D721Med (cell line): ENCODE measurements at regions not wholly inside any gene's neighbourhood (a gene's known extent, or its start where the extent isn't known, plus 50 kb on each side); places are given as distances from the start of the nearest gene placed in this dataset.
"Not testable (repeated sequence)": the region's sequence is repeated elsewhere in the genome, so short reads cannot be mapped to it uniquely, and the experiment has no call there.

Source experiments
- DNase-seq: peaks from one replicate; pipeline ENCODE4 v3.0.0; 2011; ENCODE audit warnings: low spot score; ENCODE audit not compliant: insufficient read length
- FAIRE-seq: peaks from 2 replicates; lab custom pipeline; 2011; peaks lifted over from hg19 to GRCh38; lab: Jason Lieb, UNC
- CTCF ChIP-seq: IDR thresholded peaks from 2 replicates; pipeline ENCODE4 v1.5.1; 2012; ENCODE audit warnings: mild to moderate bottlenecking, control low read depth; ENCODE audit not compliant: insufficient read depth; ENCODE audit errors: missing control alignments

GRCh38 chr14:45905672-45906071, 652.7 kb upstream of the MIS18BP1 start:
- TF ChIP-seq CTCF, result no peak
- DNase-seq (no peak), FAIRE-seq (no peak)

- DNase-seq (no peak), FAIRE-seq (no peak)
- no peak for TF ChIP-seq CTCF
Measured at GRCh38 chr14:45904314-45904713, 651.3 kb upstream of the MIS18BP1 start.

GRCh38 chr14:45902241-45902640, 649.2 kb upstream of the MIS18BP1 start:
- FAIRE-seq (no peak), DNase-seq (no peak)
- no peak for TF ChIP-seq CTCF

DNA sequence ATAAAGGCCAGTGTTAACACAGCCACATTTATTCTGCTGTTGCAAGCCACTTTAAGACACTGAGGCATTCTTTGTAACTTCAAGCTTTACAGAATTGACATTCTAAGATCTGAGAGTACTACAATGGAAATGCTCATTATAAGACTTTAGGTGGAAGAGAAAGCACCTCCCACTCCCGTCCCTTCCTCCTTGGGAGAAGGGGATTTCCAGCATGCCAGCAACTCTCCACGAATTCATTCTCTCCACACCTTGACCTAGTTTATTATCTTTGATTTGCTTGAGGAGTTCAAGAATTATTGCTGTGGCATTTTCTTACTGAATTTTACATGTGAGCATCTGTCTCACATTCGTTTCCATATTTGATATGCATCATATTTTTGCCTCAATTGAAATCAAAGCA, 644.4 kb upstream of the MIS18BP1 start:
- FAIRE-seq (no peak), DNase-seq (no peak)
- TF ChIP-seq CTCF, result no peak

DNA sequence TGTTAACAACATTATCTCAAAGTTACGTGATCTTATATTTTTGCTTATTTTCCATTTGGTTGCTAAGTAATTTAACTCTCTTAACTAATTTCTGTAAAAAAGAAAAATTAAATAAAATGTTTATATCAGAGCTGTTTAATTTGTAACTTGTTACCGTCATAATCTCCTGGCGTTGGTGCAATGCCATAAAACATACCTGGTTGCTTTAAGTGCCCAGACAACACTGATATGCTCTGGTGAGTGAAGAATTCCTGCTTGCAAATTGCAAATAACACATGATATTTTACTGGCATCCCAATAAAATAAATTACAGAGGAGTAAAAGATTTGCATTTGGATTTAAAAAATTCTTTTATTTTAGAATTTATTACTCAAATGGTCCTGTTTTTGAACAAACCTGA, 640.1 kb upstream of the MIS18BP1 start:
- DNase-seq (no peak), FAIRE-seq (no peak)
- no peak for TF ChIP-seq CTCF

DNA sequence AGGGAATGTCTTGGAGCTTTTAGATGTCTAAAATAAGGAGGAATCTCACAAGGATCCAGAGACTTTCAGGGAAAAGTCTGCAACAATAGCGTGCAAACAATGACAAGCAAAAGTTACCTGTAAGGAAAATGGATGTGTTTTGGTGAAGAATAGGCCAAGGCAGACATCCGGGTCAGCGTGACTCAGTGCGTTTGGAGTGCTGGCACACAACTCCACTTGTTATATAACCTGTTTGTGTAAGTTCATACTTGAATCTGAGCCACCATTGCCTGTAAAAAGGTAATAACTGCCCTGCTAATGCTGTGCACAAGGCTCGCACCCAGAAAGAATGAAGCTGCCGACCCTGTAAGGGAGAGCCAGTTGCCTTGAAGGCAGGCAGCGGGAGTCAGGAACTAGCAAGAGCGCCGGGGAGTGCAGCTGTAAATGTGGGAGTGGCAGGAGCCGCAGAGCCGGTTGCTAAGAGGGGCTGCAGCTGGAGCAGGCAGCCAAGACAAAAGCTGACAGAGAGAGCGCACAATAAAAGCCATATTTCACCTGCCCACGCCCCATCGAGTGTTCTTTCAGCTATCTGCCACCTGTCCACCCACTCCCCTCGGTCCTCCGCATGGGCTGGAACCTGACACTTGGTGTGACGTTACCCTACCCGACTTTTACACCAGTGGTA, 638.5 kb upstream of the MIS18BP1 start:
- no peak for FAIRE-seq
- no peak for DNase-seq

GRCh38 chr14:45888766-45889285, 635.8 kb upstream of the MIS18BP1 start:
- FAIRE-seq, DNase-seq: not testable (repeated sequence)

More for the DNA sequence above, 638.5 kb upstream of the MIS18BP1 start:
- no peak for TF ChIP-seq CTCF

- no peak for TF ChIP-seq CTCF
- FAIRE-seq (no peak), DNase-seq (no peak)
Measured at GRCh38 chr14:45877981-45878380, 625.0 kb upstream of the MIS18BP1 start.
